Type B pancreatic cell (in vitro differentiated cells): ENCODE measurements at regions not wholly inside any gene's neighbourhood (a gene's known extent, or its start where the extent isn't known, plus 50 kb on each side); places are given as distances from the start of the nearest gene placed in this dataset.

Experiments
- DNase-seq: peaks from one replicate; pipeline ENCODE4 v3.0.0; 2021; ENCODE audit warnings: mixed read lengths; ENCODE audit not compliant: unreplicated experiment; ENCODE audit errors: extremely low spot score
- H3K27ac Mint-ChIP-seq: 2 replicates; pipeline ENCODE4 v1.8.0; 2021; ENCODE audit warnings: mild to moderate bottlenecking, mixed read lengths
- H3K27me3 Mint-ChIP-seq: 2 replicates; pipeline ENCODE4 v1.8.0; 2021; ENCODE audit warnings: mixed read lengths
- H3K36me3 Mint-ChIP-seq: 2 replicates; pipeline ENCODE4 v1.8.0; 2021; ENCODE audit warnings: mixed read lengths
- H3K4me1 Mint-ChIP-seq: one replicate; pipeline ENCODE4 v1.8.0; 2021; ENCODE audit warnings: mixed read lengths; ENCODE audit not compliant: unreplicated experiment
- H3K4me3 Mint-ChIP-seq: 2 replicates; pipeline ENCODE4 v1.8.0; 2021; ENCODE audit warnings: mild to moderate bottlenecking, mixed read lengths
- H3K9me3 Mint-ChIP-seq: 2 replicates; pipeline ENCODE4 v1.8.0; 2021; ENCODE audit warnings: mixed read lengths
- CTCF ChIP-seq: fragments of 200-600 bp; sonication (generic); conservative IDR thresholded peaks from 2 replicates; pipeline ENCODE4 v1.5.0; 2021; ENCODE audit warnings: antibody characterized with exemption, mild to moderate bottlenecking

GRCh38 chr9:135018306-135018915, 69.1 kb upstream of the OLFM1 start:
- Mint-ChIP-seq H3K4me1 (peaks cover 19% of the 10 kb centered on the region), H3K4me3 (no peak overlapping the region), H3K9me3 (peaks cover 4% of the 10 kb centered on the region), H3K27ac (no peak overlapping the region), H3K36me3 (peaks cover 4% of the 10 kb centered on the region), H3K27me3 (peaks cover 17% of the 10 kb centered on the region)
- no peak for DNase-seq
- TF ChIP-seq CTCF = no peak

GRCh38 chr9:135019224-135019623, 68.2 kb upstream of the OLFM1 start:
- TF ChIP-seq CTCF = no peak
- peaks cover 25% of the 10 kb centered on the region for H3K27me3 Mint-ChIP-seq
- no peak for DNase-seq
- no peak overlapping the region for H3K27ac Mint-ChIP-seq
- H3K4me1 Mint-ChIP-seq = peaks cover 26% of the 10 kb centered on the region
- H3K9me3 Mint-ChIP-seq = peaks cover 12% of the 10 kb centered on the region
- H3K36me3 Mint-ChIP-seq = peaks cover 4% of the 10 kb centered on the region
- no peak overlapping the region for H3K4me3 Mint-ChIP-seq

- no peak overlapping the region for H3K4me3 Mint-ChIP-seq
- peaks cover 30% of the 10 kb centered on the region for H3K27me3 Mint-ChIP-seq
- peaks cover 4% of the 10 kb centered on the region for H3K36me3 Mint-ChIP-seq
- peaks cover 14% of the 10 kb centered on the region for H3K9me3 Mint-ChIP-seq
- H3K4me1 Mint-ChIP-seq = peaks cover 16% of the 10 kb centered on the region
- no peak for TF ChIP-seq CTCF
- H3K27ac Mint-ChIP-seq = no peak overlapping the region
- DNase-seq = no peak
These were observed 66.7 kb upstream of the OLFM1 start for GRCh38 chr9:135020481-135021392.

- peaks cover 14% of the 10 kb centered on the region for H3K9me3 Mint-ChIP-seq
- peaks cover 30% of the 10 kb centered on the region for H3K27me3 Mint-ChIP-seq
- peaks cover 4% of the 10 kb centered on the region for H3K36me3 Mint-ChIP-seq
- peaks cover 14% of the 10 kb centered on the region for H3K4me1 Mint-ChIP-seq
- no peak for TF ChIP-seq CTCF
- DNase-seq = no peak
- H3K4me3 Mint-ChIP-seq = no peak overlapping the region
- no peak overlapping the region for H3K27ac Mint-ChIP-seq
These were observed 66.1 kb upstream of the OLFM1 start for GRCh38 chr9:135021393-135021789.

GRCh38 chr9:135022191-135022870, 65.1 kb upstream of the OLFM1 start:
- DNase-seq = no peak
- Mint-ChIP-seq H3K27me3 (peaks cover 37% of the 10 kb centered on the region), H3K4me1 (peaks cover 14% of the 10 kb centered on the region), H3K27ac (no peak overlapping the region), H3K4me3 (no peak overlapping the region), H3K36me3 (peaks cover 4% of the 10 kb centered on the region), H3K9me3 (peaks cover 19% of the 10 kb centered on the region)
- no peak for TF ChIP-seq CTCF
